ENCODE measurements at regions not wholly inside any gene's neighbourhood (a gene's known extent, or its start where the extent isn't known, plus 50 kb on each side); places are given as distances from the start of the nearest gene placed in this dataset.
A peak's percentile ranks its signal among the peaks of the same experiment; 100 is the strongest.

DNA sequence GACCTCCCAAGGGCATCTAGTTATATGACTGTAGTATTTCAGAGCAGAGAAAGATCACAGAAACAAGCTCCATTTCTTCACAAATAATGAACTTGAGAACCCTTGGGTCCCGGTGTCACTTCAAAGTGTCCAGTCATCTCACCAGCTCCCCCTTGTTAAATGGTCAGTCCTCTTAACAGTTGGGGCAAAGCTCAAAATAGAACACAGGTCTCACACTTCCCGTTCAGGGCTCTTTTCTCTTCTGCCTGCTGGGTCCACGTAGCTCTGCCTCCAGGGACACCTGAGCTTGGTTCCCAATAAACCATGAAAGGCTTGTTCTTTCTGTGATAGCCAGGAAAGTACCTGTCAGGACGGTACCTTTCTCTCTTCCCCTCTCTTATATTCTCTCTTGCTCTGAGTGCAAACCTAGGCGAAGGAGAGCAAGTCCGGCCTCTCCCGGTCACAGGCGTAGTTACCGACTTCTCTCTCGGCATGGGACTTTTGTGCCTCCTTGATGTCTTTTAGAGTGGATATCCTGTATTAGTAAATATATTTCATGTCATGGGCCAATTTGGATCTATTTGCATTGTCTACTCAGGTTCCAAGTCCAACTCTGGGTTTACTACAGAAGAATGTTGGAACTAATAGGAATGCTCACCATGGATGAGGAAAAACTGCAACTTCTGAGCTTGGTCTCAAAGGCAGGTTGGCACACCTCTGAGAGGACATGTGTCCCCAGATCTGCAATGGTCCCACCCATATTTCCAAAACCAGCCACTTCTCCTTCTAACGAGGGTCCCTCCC is 118.8 kb upstream of the PARP11 start:
- no peak for DNase-seq (ENCODE audit: low read depth)

DNA sequence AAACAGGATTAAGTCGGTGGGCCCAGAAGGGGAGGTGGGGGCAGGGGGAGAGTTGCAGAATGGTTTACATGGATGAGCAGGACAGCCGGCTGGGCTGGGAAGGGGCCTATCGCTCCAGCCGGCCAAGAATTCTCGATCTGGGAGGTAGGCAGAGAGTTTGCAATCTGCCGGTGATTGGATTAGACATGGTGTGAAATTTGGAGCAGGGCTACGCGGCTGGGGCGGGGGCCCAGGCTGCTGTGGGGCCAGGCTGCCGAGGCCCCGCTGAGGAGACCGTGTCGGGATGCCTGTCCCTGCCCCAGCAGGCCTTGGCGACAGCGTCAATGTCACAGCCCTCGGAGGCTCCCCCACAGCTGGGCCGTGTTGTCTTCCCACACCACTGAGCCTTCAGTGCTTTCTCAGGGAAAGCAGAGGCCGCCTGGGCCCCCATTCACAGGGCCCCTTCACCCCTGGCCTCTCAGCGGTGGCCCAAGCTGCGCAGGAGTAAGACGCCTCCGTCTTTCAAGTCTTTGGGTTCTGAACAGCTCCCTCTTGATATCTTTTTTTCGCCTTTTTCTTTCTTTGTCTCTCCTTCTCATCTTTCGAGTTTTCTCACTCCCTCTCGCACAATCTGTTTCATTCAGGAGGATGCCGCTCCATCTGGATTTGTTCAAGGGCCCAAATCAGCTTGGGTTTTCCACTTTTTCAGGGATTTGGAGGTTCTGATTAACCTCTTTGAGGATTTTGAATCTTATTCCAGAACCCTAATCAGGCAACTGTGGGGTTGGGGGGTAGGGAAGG is 117.5 kb upstream of the PARP11 start:
- no peak for DNase-seq (ENCODE audit: low read depth)

DNA sequence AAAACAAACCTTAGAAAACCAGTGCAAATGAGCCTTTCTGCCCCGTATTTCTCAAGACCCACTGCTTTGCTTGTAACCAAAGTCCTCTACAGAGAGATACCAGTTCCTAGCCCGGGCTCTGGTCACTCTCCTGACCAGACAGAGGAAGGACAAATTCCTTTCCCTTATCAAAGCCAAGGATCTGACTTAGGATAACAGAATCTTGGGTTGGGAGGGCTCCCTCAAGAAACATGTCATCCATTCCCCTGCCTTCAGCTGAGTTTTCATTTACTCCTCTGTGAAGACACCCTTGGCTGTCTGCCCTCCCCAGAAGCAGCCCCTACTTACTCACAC is 116.0 kb upstream of the PARP11 start:
- no peak for DNase-seq (ENCODE audit: low read depth)

DNA sequence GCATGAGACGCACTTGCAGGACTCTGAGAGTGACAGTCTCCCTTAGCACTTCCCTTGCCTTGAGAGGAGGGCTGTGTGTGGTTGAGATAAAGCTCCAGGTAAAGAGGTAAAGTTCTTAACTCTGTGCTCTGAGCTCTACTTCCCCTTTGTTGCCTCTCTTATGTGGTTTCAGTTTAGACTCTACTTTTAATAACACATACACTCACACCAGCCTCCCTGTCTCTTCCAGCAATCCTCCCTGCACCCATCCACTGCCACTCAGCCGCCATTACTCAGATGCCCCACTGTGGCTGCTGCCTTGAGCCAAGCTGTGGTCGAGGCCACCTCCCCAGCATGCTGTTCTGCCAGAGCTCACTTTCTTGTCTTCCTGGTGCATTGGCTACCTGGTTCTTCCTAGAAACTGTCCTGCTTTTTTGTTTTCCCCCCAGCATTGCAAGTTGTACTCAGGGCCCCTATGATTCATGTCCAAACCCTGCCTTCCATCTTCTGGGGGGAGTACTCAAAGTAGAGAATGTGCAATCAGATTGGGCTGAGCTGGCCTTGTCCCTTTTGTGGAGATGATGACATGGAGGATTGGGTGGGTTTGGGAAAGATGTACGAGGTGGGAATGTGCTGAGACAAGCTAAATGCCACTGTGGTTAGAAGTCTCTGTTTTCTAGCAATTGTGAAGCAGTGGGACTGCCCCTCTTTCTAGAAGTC is 115.5 kb upstream of the PARP11 start:
- no peak for DNase-seq (ENCODE audit: low read depth)

DNA sequence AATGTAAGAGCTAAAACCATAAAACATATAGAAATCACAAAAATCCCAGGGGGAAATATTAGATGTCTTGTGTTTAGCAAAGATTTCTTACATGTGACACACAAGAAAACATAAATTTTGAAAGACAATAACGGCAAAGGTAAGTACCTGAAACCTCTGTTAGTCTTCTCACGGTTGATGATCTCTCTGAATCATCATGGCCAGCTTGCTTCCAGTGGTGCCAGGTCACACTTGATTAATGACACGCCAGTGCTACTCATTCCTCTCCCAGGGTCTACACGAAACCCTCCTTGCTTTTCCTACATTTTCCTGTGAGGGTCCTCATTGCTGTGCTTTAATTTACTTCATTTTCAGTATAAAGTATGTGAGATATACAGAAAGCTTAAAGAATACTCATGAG is 114.4 kb upstream of the PARP11 start:
- no peak for DNase-seq (ENCODE audit: low read depth)

DNA sequence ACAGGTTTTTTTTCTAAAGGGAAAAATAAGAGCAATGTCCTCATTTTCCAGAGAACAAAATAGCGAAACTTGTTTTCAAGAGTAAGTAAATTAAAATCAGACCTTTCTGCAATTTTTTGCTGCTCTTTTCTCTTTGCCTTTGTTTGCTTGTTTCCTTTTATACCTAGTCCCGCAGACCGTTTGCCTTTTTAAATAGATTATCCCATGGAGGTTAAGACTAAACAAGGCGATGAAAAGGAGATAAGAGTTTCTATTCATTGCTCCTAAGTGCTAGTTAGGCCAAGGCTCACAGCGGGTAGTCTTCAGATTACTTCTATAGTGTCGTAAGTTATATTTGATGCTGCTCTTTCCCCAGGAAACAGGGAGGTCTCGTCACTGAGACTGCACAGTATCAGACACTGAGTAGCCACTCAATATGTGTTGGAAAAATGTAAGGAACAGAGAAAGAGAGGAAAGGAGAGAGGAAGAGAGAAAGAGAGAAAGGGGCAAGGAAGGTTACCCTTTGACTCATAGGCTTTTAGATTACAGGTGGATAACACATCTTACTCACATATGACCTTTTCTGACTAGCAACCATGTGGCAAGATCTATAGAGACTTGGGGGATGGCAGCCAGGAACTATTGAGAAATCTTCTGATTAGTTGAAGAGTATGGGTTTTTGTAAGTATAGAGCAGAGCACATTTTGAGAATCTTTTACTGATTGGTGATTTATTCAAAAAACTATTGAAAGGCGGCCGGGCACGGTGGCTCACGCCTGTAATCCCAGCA is 107.5 kb upstream of the PARP11 start:
- DNase-seq (ENCODE audit: low read depth): no peak

DNA sequence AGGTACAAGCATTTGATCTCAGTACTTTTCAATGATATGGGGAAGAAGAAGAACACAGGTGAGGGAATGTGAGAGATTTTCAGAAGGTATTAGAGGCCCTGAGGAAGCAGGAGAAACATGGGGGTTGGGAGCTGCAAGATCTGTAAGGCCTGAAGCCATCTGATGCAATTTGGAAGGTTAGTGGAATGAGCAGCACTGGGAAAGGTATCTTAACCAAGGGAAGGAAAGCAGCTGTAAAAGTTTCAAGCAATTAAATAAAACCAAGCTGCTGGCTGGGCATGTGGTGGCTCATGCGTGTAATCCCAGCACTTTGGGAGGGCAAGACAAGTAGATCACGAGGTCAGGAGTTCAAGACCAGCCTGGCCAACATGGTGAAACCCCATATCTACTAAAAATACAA is 104.4 kb upstream of the PARP11 start:
- no peak for DNase-seq (ENCODE audit: low read depth)

DNA sequence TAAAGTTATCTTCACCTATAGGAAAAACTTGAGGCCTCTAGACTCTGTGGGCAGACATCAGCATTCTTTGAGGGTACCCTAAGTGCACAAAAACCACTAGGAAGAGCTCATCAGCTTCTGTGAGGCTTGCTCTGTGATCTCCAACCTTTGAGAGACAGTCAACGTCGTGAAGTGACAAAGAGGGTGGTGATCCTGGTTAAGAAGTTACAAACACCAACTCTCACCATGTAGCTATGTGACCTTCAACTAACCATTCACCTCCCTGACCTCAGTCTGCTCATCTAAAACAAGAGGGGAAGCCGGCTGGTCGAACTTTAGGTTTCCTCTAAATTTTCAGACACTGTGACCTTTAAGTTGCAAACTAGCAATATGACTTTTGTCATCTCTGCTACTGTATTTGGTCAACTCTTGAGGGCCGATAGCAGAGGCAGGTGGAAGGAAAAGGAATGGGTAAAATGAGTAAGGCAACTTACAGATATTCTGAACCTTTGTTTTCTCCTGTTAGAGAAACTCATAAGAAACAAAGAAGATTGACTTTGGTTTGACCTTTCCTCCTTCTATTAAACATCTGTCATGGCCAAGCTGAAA is 103.2 kb upstream of the PARP11 start:
- no peak for DNase-seq (ENCODE audit: low read depth)

DNA sequence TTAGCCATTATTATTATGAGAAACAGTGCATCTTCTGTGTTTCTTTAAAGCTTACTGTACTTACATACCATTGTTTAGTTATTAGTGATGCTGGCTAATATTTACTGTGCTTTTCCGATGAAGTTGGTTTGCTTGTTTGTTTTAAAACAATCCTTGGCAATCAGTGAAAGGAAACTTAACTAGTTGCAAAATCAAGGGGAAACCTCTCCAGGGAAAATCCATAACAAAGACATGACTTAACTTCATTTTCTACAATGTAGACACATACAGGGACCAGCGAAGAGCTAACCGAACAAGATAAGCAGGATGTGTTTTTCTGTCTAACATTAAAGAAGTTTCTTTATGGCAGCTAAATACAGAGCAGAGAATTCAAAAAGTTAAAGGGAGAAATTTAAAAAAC is 102.5 kb upstream of the PARP11 start:
- DNase-seq (ENCODE audit: low read depth): no peak

DNA sequence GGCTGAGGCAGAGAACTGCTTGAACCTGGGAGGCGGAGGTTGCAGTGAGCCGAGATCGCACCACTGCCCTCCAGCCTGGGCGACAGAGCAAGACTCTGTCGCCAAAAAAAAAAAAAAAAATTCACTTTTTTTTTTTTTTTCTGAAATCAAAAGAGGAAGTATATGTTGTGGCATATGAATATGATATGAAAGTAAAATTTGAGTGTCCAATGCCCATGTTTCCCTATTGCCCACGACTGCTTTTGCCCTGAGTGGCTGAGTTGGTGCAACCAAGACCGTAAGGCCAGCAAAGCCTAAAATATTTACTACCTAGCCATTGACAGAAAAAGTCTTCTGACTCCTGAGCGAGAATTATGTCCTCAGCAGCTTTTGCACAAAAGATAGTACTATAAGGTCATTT is 101.7 kb upstream of the PARP11 start:
- no peak for DNase-seq (ENCODE audit: low read depth)

DNA sequence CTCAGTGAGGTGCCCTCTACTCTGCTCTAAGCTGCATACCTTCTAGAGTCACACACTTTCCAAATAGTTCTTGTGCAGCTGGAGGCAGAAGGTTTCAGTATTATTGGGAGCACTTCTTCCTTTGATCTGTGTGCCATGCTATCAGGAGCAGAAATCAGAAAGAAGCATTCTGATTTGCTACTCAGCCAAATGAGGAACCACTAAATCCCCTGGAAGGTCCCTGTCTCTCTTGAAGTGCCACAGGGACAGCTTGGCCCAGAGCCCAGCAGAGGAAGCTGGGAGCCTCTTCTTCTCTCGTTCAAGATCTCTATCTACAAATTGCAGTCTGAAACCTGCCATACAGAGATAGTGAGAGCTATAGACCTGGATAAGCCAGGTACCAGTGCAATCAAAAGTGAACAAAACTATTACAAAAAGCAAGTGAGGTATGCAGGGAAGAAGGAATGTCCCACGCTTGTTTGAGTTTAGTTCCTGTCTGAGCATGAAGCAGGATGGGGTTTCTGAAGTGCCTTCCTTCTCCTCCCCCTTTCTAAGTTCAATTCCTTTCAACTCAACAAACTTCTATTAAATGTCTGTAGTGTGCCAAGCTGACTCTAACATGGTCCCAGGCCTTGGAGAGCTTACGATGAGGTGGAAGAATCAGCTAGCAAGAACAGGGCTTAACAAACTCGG is 100.9 kb upstream of the PARP11 start:
- DNase-seq (ENCODE audit: low read depth): no peak

DNA sequence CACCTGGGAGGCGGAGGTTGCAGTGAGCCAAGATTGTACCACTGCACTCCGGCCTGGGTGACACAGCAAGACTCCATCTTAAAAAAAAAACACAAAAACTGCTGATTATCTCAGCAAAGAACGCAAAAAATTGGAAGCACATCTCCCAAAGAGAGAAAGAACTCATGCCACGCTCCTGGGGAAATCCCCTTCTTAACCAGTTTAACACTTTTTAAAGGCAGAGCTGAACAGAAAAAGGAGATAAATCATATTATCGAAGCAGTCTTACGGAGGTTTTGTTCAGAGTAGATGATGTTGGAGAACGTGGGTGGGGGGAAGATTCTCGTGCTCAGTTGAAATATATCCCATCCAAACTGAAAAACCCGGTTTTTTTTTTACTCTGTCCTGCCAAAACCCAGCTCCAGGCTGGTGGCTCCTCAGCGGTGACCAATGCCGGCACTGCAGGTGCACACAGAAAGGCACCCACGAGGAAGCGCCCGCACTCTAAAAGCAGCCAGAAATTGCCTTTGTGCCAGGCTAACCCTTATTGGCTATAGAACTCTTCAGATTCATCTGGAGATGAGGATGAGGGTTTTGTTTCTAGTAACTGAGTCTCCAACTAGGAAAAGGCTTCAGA is 100.2 kb upstream of the PARP11 start:
- no peak for DNase-seq (ENCODE audit: low read depth)

DNA sequence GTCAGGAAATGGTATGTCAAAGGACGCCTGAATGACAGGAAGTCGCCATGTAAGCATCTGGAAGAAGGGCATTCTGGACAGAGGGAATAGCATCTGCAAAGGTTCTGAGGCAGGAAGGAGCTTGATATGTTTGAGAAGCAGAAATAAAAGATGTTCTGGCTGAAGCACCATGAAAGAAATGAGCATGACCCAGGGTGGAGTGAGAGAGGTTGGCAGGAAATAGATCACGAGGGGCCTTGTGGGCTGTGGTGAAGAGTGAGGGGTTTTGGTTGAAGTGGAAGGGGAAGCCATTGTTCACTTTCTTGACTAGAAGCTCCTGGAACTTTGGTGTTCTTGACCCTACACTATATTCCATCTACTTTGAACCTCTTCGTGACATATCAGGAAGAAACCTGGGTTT is 99.4 kb upstream of the PARP11 start:
- DNase-seq (ENCODE audit: low read depth): no peak

DNA sequence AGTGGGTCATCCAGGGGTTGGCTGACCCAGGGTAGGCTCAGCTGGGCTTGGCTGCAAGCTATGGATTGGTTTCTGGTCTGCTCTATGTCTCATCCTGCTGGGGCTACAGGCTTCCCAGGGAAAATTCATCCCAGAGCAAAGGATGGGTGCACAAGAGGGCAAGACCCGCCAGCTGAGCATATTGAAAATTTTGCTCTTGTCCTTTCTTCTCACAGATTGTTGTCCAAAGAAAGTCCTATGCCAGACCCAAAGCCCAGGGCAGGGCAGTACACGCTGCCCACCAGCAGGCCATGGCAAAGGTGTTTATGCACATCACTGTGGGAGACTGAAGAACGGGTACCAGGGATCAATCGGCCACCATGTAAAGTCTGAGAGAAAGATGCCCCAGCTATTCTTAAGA is 95.3 kb upstream of the PARP11 start:
- DNase-seq (ENCODE audit: low read depth): no peak

DNA sequence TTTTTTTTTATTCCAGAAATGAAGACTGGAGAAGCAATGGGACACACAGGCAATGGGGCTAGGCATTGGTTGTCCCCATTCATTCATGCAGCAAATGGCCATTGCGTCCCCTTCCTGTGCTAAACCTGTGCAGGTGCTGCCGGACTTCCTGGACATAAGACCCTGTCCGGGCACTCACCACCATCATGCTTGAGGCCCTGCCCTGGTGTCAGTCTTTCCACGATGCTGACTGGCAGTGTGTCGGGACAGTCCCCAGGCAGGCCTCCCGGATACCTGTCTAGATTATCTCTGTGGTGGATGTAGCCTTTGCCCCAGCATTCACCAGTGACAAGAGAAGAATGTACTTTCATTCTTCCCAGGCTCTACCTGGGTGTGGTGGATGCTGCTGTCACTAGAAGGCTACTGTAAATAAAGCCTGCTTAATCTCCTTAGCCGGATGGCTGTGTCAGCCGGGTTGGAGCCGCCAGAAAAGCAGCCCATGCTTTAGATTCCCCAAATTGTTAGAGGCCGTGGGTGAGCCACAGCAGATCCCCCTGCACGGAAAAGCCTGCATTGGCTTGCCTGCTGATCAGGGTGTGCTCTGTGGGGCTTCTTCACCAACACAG is 94.5 kb upstream of the PARP11 start:
- DNase-seq (ENCODE audit: low read depth): no peak

DNA sequence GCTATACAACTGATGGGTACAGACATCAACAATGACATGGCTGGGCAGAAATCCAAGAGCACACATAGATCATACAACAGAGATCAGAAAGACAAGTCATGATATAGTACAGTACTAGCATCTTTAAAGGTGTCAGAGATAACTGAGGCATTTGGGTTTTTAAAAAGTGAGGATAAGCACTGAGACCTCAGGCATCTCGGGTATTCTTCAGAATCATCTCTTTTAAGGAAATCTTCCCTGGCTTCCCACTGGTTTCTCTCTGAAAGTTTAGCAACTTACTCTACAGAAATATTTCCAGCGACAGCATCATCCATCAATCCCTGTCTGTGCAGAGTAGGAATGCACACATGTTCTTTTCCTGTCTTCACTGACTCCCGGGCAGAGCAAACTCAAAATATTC is 93.2 kb upstream of the PARP11 start:
- no peak for DNase-seq (ENCODE audit: low read depth)

DNA sequence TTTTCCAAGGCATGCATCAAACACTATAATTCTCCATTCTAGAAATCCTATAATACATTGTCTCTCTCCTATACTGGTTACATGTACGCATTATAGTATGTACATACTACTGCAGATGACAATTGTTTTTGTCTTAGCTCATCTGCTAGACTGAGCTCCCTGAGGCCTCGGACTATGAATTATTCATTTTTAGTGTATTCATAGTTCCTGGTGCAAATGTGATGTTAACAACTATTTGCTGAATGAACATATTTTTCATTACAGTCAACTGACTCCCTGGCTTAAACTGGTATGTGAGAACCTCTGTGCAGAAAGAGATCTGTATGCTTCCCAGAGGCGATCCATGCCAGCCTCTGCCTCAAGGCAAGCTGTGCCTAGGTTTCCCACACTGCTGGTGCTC is 91.8 kb upstream of the PARP11 start:
- DNase-seq (ENCODE audit: low read depth): no peak

DNA sequence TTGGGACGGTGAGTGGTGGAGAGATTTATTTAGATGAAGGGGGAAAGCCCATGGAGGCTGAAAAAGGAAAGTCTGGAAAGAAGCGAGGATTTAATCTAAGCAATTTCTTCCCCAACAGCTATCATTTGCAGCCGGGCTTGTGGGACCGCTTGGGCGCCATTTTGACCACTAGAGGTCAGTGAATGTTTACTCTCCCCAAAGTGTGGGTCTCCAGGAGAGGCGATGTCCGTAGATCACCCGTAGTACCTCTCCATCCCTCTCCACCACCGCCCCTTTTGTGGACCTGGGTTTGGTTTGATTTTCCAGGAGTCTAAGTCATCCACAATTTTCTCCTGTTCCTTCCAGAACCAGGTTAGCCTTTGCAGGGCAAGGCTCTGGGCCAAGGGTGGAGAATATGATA is 91.2 kb upstream of the PARP11 start:
- DNase-seq (ENCODE audit: low read depth): peak; percentile 15

DNA sequence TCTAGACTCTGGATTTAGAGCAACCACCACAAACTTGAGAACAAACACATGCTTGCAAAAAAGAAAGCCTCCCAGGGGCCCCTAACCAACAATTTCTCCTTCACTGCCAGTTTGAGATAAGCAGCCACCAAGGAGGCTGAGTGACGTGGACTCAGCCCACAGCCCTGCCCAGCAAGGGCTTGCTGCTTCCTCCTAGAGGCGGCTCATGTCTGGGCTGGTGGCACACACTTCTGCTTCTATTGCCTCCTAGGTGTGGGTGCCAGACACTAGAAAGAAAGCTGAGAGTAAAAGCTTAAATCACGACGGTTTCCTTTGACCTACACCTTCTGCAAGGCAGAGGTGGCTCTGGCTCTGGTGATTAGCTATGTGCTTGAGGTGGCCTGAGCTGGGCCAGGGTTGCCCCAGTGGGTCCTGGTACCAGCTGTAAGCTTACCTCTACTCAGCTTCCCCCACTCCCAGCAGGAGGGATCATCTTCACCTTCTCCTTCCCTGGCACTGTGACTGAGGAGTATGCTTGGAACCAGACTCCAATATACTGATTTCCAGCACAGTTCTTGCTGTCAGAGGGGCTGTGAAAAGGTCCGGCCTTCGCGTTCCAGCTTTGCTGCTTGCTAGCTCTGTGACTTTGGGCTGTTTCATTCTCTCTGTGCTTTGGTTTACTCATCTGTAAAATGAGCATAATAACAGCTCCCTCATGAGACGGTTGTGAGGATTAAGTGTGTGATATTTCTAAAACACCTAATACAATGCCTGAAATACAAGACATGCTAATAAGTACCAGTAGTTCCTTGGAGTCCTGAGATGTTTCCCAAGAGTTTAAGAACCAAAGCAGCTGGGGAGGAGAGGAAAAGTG is 89.7 kb upstream of the PARP11 start:
- DNase-seq (ENCODE audit: low read depth): no peak
